ENCODE measurements at regions not wholly inside any gene's neighbourhood (a gene's known extent, or its start where the extent isn't known, plus 50 kb on each side); places are given as distances from the start of the nearest gene placed in this dataset.

DNA sequence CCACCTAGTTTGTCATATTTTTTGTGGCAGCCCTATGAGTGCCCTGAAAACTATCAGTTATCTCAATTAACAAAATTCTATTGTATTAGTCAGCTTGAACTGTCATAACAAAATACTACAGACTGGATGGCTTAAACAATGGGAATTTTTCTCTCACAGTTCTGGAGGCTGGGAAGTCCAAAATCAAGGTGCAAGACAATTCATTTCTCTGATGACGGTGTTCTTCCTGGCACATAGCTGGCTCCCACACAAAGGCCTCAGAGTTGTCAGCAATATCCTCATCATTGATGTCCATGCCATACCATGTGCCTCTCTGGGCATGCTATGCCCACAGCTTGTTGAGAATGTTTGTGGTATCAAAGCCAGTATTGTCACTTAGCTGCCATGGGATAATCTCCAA lies 691.9 kb downstream of the NR2F1-AS1 start:
- Histone ChIP-seq H3K9me3 (ENCODE audit: insufficient read depth, low read depth, low read length) (no peaks in the 10 kb centered on the region), H3K79me2 (ENCODE audit: insufficient read depth, low read length) (no peaks in the 10 kb centered on the region), H3K27me3 (ENCODE audit: insufficient read depth, low read length, poor library complexity, severe bottlenecking) (no peaks in the 10 kb centered on the region), H4K20me1 (ENCODE audit: insufficient read depth, low read length, poor library complexity, severe bottlenecking) (no peaks in the 10 kb centered on the region), H3K36me3 (ENCODE audit: insufficient read depth, low read length) (no peaks in the 10 kb centered on the region), H3K4me1 (ENCODE audit: insufficient read depth, low read length, poor library complexity, severe bottlenecking) (no peaks in the 10 kb centered on the region), H3K9ac (ENCODE audit: low read depth, low read length, poor library complexity, severe bottlenecking) (no peak overlapping the region), H3K9me2 (replicated peaks; ENCODE audit: low read depth, low read length) (no peaks in the 10 kb centered on the region), H3F3A (ENCODE audit: low read depth) (no peaks in the 10 kb centered on the region), H2AFZ (ENCODE audit: low read length) (no peak overlapping the region), H3K4me2 (ENCODE audit: low read depth, low read length, poor library complexity, severe bottlenecking) (no peak overlapping the region), H3K4me3 (ENCODE audit: low read length, poor library complexity, severe bottlenecking) (no peak overlapping the region)
- TF ChIP-seq, protein P1, sequence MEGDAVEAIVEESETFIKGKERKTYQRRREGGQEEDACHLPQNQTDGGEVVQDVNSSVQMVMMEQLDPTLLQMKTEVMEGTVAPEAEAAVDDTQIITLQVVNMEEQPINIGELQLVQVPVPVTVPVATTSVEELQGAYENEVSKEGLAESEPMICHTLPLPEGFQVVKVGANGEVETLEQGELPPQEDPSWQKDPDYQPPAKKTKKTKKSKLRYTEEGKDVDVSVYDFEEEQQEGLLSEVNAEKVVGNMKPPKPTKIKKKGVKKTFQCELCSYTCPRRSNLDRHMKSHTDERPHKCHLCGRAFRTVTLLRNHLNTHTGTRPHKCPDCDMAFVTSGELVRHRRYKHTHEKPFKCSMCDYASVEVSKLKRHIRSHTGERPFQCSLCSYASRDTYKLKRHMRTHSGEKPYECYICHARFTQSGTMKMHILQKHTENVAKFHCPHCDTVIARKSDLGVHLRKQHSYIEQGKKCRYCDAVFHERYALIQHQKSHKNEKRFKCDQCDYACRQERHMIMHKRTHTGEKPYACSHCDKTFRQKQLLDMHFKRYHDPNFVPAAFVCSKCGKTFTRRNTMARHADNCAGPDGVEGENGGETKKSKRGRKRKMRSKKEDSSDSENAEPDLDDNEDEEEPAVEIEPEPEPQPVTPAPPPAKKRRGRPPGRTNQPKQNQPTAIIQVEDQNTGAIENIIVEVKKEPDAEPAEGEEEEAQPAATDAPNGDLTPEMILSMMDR (conservative IDR thresholded peaks at IDR 0.05; ENCODE audit: low read length) = no peak
- TF ChIP-seq EZH2phosphoT487 (IDR thresholded peaks at IDR 0.05; ENCODE audit: borderline replicate concordance) = no peak

DNA sequence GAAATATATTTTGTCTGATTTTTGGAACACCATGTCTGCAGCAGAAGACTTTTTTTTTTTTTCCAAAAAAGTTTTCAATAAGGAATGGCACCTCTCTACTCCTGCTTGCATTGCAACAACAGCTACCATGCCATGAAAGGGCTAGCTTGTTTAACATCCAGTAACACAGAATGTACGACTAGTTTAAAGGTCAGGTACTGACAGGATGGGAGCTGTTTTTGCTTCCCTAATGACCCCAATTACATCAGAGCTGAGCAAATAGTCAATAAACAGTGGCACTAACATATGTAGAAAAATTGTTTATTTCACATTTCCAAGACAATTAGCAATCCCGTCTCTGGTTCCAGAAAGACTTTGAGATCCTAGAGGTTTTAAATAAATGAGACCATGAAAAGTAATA lies 693.8 kb downstream of the NR2F1-AS1 start:
- Histone ChIP-seq H3K27me3 (ENCODE audit: insufficient read depth, low read length, poor library complexity, severe bottlenecking) (no peaks in the 10 kb centered on the region), H4K20me1 (ENCODE audit: insufficient read depth, low read length, poor library complexity, severe bottlenecking) (no peaks in the 10 kb centered on the region), H3K9me2 (replicated peaks; ENCODE audit: low read depth, low read length) (no peaks in the 10 kb centered on the region), H3K4me3 (ENCODE audit: low read length, poor library complexity, severe bottlenecking) (no peak overlapping the region), H3K9me3 (ENCODE audit: insufficient read depth, low read depth, low read length) (no peaks in the 10 kb centered on the region), H3K4me1 (ENCODE audit: insufficient read depth, low read length, poor library complexity, severe bottlenecking) (no peaks in the 10 kb centered on the region), H3K4me2 (ENCODE audit: low read depth, low read length, poor library complexity, severe bottlenecking) (no peak overlapping the region), H3K36me3 (ENCODE audit: insufficient read depth, low read length) (no peaks in the 10 kb centered on the region), H2AFZ (ENCODE audit: low read length) (no peak overlapping the region), H3F3A (ENCODE audit: low read depth) (no peaks in the 10 kb centered on the region), H3K79me2 (ENCODE audit: insufficient read depth, low read length) (no peaks in the 10 kb centered on the region), H3K9ac (ENCODE audit: low read depth, low read length, poor library complexity, severe bottlenecking) (no peak overlapping the region)
- TF ChIP-seq, protein P1 (conservative IDR thresholded peaks at IDR 0.05; ENCODE audit: low read length) = no peak
- TF ChIP-seq EZH2phosphoT487 (IDR thresholded peaks at IDR 0.05; ENCODE audit: borderline replicate concordance) = no peak

DNA sequence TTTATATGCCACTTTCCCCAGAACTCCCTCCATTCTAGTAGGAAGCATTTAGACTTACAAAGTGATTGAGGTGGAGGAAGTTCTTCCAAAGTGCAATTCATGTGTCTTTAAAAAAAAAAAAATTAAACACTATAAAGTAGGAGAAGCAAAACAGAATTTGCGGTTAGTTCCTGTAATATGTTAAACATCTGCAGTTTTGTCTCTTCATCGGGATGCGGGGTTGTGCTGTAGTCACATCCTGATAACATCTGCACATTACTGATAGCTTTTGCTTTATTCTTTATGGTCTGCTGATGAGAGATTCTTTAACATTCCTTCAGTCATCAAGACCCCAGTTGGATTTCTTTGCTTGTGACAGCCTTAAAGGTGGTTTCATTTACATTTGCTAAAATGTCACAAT lies 694.3 kb downstream of the NR2F1-AS1 start:
- Histone ChIP-seq H4K20me1 (ENCODE audit: insufficient read depth, low read length, poor library complexity, severe bottlenecking) (no peaks in the 10 kb centered on the region), H3K4me2 (ENCODE audit: low read depth, low read length, poor library complexity, severe bottlenecking) (no peak overlapping the region), H3K9me2 (replicated peaks; ENCODE audit: low read depth, low read length) (no peaks in the 10 kb centered on the region), H2AFZ (ENCODE audit: low read length) (no peak overlapping the region), H3K79me2 (ENCODE audit: insufficient read depth, low read length) (no peaks in the 10 kb centered on the region), H3K36me3 (ENCODE audit: insufficient read depth, low read length) (no peaks in the 10 kb centered on the region), H3K9ac (ENCODE audit: low read depth, low read length, poor library complexity, severe bottlenecking) (no peak overlapping the region), H3K4me3 (ENCODE audit: low read length, poor library complexity, severe bottlenecking) (no peak overlapping the region), H3K9me3 (ENCODE audit: insufficient read depth, low read depth, low read length) (no peaks in the 10 kb centered on the region), H3F3A (ENCODE audit: low read depth) (no peaks in the 10 kb centered on the region), H3K4me1 (ENCODE audit: insufficient read depth, low read length, poor library complexity, severe bottlenecking) (no peaks in the 10 kb centered on the region), H3K27me3 (ENCODE audit: insufficient read depth, low read length, poor library complexity, severe bottlenecking) (no peaks in the 10 kb centered on the region)
- TF ChIP-seq, protein P1 (conservative IDR thresholded peaks at IDR 0.05; ENCODE audit: low read length) = no peak
- no peak for TF ChIP-seq EZH2phosphoT487 (IDR thresholded peaks at IDR 0.05; ENCODE audit: borderline replicate concordance)

Measured in Loucy (cell line).